Fibroblast of skin of left quadriceps (primary cell): ENCODE measurements at regions not wholly inside any gene's neighbourhood (a gene's known extent, or its start where the extent isn't known, plus 50 kb on each side); places are given as distances from the start of the nearest gene placed in this dataset.
"Not testable (repeated sequence)": the region's sequence is repeated elsewhere in the genome, so short reads cannot be mapped to it uniquely, and the experiment has no call there.

Source experiments
- DNase-seq, 2 experiments: peaks; one replicate each; pipeline ENCODE4 v3.0.0-alpha.2; 2013; ENCODE audit warnings: low read depth in 2 of 2

- DNase-seq: no peak
Observed at GRCh38 chr20:55685841-55686240, 319.5 kb downstream of the CBLN4 start.

DNA sequence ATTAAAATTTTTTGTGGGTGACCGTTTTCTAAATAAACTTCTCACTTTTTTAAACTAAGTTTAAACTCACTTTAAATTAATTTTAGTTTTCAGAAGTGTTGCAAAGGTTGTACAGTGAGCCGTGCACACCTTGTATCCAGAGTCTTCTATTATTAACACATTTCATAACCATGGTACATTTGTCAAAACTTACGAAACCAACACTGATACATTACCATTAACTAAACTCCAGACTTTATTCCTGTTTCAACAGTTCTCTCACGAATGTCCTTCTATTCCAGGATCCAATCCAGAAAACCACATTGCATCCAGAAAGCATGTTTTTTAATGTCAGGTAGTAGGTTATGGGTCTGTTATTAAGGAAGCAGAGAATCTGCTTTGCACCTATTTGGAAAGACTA is 319.9 kb downstream of the CBLN4 start:
- DNase-seq: no peak

DNA sequence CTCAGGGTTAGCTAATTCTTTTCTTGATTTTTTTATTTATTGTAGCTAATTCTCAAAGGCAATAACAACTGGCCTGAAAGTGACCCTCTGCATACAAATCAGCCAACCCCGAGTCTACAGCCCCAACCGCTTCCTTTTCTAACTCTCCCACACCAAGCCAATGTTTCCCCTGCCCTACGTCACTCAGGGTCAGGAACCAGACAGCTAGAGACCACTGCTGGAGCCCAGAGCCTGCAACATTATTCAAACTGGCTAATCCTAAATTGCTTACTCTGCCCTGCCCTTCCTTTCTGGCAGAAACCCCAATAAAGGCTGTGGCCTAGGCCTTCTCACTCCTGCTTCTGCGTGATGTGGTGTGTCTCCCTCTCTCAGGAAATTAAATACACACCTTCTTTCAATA is 320.7 kb downstream of the CBLN4 start:
- DNase-seq: no peak

- DNase-seq: no peak
Observed at GRCh38 chr20:55678970-55679667, 326.2 kb downstream of the CBLN4 start.

DNA sequence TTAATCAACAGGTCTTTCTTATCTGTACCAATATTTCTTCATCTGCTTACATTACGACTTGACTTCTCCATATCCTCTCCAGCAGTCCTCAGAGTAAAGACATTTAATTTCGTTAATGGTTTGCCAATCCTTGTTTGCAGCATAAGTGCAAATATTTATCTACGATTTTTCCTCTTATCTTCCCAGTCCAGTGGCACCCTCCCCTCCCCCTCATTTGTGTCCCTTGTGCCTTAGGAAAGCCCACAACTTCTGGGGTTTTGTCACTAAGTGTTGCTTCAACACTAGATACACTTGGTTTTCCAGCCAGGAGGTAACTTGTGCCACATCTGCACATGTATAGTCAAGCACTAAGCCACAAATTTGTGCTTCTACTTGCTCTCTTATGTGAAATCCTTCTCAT is 327.2 kb downstream of the CBLN4 start:
- DNase-seq: no peak

- DNase-seq: no peak
Observed at GRCh38 chr20:55677011-55677410, 328.3 kb downstream of the CBLN4 start.

DNA sequence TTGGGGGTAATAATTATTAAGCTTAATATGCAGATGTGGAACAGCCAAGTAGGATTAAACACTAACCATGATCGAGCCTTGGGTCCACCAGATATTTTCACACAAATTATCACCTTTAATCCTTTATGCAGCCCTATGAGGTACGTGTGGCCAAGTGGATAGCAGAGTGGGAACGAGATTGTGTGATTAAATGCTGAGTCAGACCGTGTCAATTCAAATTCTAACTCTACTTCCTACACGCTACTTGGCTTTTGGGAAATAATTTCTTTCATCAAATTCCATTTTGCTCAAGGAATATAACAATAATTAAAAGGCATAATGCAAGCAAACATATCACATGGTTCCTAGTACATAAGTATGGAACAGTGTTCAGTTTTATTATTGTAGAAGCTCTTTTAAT is 329.2 kb downstream of the CBLN4 start:
- no peak for DNase-seq

- DNase-seq: no peak
Observed at GRCh38 chr20:55668631-55669030, 336.7 kb downstream of the CBLN4 start.

DNA sequence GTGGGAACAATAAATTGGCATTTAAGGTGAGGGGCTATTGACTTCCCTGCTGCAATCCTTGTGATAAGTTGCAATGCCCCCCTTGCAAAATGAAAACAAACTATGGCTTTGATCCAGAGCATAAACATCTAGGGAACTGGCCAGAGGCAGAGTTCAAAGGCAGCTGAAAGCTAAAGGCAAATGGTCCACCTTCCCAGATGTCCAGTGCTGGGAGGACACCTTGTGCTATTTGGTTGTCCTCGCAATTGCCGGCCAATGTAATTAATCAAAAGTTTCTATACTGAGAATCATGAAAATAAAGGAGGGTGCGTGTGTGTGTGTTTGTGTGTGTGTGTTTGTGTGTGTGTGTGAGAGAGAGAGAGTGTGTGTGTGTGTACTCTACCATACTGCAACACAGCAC is 337.4 kb downstream of the CBLN4 start:
- DNase-seq: no peak

DNA sequence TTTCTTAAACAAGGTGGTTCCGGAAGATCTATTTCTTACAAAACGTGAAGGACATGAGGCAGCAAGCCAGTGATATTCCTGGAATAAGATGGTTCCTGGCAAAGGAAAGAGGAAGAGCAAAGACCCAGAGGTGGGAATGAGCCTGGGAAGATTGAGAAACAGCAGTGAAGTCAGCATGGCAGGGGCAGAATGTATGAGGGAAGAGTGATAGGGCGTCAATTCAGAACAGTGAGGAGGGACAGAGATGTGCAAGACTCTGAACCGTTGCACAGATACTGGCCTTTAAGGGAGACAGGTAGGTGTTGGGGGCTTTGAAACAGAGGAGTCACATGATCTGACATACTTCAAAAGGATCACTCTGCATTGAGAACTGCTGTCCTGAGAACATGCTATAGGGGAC is 338.3 kb downstream of the CBLN4 start:
- DNase-seq: no peak

DNA sequence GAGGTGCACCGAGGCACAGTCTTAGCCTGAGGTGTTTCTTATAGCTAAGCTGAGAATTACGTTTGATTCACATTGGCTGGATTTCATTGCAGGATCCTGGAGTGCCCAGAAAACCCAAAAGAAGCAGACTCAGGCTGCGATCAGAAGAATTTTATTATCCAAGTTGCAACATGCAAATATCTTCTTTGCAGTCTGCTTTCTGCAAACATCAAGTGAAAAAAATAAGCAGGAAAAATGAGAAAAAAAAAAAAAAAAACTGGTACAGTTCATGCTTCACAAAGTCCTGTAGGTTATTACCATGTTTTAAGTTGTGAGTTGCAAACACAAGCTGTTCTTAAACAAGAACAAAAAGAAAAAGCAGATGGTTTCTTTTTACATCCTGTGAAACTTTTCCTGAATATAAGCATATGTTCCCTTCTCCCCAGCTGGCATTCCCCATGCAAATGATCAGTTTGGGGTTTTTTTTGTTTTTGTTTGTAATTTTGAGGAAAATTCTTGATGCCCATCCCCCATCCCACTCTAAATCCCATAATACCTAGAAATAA is 349.0 kb downstream of the CBLN4 start:
- DNase-seq: no peak

DNA sequence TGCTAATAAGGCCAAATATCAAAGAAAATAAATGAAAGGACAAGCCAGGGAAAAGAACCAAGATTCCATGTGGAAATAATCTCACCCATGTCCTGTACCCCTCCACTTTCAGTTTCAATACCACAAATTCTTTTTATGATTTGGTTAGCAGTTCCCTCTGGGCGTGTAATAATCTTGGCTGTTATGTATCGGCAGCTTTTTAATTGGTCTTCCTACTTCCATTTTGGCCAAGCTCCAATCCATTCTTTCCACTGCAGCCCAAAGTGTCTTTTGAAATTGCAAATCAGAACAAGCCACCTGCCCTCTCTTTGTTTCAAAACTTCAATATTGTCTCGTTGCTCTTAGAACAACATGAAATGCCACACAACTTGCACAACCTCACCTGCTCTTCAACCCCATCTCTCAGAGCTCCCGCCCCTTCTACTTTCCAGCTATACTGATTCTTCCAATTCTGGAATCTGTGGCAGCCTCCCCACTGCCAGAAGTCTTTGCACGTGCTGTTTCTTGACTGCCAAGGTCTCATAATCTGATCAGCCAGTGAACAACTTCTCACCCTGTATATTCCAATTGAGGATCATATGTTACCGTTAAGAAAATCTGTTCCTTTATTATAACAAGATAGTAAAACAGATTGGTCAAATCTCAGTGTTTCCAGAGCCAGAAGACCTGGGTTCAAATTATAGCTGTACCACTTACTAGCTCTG is 354.5 kb downstream of the CBLN4 start:
- no peak for DNase-seq

DNA sequence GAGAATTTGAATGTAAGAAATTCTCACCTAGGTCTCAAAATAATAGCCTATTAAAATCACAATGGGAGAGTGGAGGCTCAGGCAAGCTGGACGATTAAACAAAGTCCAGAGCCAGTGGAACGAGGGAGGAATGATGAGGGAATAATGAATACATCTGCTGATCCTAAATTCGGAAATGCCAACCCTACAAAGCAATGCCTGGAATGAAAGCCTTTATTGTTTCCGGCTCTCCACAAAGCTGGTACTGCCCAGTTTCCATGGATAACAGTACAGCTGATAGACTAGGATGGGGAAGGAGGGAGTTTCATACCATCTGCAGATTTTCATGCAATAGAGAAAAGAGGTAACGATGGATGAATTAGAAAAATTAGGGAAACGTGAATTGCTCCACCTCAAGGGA is 356.1 kb downstream of the CBLN4 start:
- DNase-seq: no peak

DNA sequence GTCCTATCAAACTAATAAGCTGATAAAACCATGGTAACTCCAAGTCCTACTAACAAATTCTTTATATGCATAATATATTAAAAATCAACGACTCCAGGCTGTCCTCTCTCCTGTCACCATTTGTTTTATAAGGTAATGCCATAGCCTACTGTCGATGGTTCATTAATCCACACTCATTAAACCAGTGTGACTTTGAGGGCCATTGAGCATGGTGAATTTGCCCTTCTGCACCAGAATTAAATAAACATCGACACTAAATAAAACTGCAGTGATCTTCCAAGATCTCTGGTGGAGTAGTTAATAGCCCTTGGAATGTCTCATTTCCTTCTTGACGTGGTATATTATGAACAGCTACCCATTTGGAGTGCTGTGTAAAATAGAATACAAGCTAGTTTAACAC is 358.5 kb downstream of the CBLN4 start:
- DNase-seq: no peak

GRCh38 chr20:55641497-55641896 is 363.8 kb downstream of the CBLN4 start:
- no peak for DNase-seq

- no peak for DNase-seq
Observed at GRCh38 chr20:55635870-55636269, 369.4 kb downstream of the CBLN4 start.

GRCh38 chr20:55632592-55632991 is 372.7 kb downstream of the CBLN4 start:
- DNase-seq: no peak

DNA sequence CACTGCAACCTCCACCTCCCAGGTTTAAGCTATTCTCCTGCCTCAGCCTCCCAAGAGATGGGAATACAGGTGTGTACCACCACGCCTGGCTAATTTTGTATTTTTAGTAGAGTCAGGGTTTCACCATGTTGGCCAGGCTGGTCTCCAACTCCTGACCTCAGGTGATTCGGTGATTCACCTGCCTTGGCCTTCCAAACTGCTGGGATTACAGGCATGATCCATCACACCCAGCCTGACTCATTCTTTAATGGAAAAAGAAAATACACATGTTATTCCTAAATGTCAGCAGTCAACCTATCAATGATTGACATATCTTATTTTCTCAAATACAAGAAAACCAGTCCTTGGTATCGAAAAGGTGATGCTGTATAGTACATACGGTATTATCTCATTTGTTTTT is 376.2 kb downstream of the CBLN4 start:
- not testable (repeated sequence) for DNase-seq

DNA sequence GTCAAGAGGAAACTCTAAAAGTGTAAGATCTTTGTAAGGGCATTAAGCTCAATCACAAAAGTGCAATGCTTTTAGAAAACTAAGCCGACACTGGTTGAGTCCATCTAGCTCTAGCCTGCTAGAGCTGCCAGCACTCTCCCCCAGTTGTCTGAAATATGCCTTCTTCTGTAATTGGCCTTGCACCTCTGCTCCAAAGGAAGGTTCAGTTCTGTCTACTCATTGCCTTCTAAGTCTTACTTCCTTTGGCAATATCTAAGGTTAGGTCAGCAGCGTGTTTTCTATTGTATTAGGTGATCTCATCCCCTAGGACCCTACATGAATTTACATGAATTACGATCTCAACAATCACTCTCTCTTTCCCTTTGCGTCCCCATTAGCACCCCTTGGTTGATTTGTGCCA is 378.6 kb downstream of the CBLN4 start:
- DNase-seq: no peak

DNA sequence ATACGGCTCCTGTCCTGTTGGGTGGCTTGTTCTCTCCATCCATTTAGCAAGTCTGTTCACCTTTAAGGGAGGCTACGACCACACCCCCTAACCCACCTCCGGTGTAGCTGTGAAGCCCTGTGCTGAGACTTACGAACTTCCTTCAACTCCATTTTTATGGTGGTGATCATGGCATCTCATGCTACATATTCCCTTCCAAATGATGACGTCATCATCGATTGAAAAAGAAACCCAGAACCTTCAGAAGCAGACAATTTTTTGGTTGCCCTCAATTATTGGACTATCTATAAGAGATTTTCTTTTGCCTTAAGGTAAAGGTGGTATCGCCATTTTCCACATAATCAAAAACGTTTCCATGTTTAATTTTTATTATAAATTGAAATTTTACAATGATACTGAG is 389.0 kb downstream of the CBLN4 start:
- no peak for DNase-seq

GRCh38 chr20:55615818-55616217 is 389.5 kb downstream of the CBLN4 start:
- no peak for DNase-seq

GRCh38 chr20:55614220-55614757 is 391.0 kb downstream of the CBLN4 start:
- no peak for DNase-seq

DNA sequence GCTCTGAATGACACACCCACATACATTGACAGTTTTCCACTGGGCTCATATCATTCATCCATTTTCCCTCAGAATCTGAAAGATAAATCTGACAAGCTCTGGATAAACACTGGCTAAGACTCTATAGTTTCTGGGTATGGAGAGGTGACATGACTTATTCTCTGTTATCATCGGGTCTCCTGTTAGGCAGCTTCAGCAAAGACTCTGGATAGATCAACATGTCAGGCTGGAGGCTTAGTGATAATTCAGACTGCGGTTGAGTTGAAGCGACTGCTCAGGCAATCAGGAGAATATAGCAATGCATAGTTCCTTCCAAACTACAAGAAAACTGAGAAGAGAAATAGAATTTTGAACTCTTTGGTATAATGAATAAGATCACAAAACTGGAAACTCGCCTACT is 394.6 kb downstream of the CBLN4 start:
- no peak for DNase-seq
